Prostate gland (tissue), 2 donors: ENCODE measurements at regions not wholly inside any gene's neighbourhood (a gene's known extent, or its start where the extent isn't known, plus 50 kb on each side); places are given as distances from the start of the nearest gene placed in this dataset.
"Not testable (repeated sequence)": the region's sequence is repeated elsewhere in the genome, so short reads cannot be mapped to it uniquely, and the experiment has no call there.

Source experiments
- POLR2A ChIP-seq: fragments of 450-650 bp; IDR thresholded peaks from one replicate; pipeline ENCODE4 v1.6.1; 2016; ENCODE audit warnings: antibody characterized with exemption, mild to moderate bottlenecking
- POLR2AphosphoS5 ChIP-seq: sonication (generic); formaldehyde crosslinking; IDR thresholded peaks from one replicate; pipeline ENCODE4 v1.6.1; 2017; ENCODE audit warnings: antibody characterized with exemption
- TF ChIP-seq, protein P1 (sequence below), 4 experiments: fragments of 200-600 bp in 2 of 4; fragments of 450-650 bp in 2 of 4; sonication (generic) in 2 of 4; IDR thresholded peaks; 1 replicate in 3 of 4; 2 replicates in 1 of 4; pipeline ENCODE4 v1.5.1; 2016 to 2019; ENCODE audit warnings: antibody characterized with exemption in 4 of 4, mild to moderate bottlenecking in 2 of 4, moderate library complexity in 2 of 4

DNA sequence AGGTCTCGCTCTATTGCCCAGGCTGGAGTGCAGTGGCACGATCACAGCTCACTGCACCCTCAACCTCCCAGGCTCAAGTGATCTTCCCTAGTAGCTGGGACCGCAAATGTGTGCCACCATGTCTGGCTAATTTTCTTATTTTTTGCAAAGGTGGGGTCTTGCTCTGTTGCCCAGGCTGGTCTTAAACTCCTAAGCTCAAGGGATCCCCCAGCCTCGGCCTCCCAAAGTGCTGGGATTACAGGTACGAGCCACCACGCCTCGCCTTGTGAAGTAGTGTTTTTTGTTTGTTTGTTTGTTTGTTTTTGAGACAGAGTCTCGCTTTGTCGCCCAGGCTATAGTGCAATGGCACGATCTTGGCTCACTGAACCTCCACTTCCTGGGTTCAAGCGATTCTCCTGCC lies 125.5 kb downstream of the HAUS1 start:
- TF ChIP-seq, protein P1, sequence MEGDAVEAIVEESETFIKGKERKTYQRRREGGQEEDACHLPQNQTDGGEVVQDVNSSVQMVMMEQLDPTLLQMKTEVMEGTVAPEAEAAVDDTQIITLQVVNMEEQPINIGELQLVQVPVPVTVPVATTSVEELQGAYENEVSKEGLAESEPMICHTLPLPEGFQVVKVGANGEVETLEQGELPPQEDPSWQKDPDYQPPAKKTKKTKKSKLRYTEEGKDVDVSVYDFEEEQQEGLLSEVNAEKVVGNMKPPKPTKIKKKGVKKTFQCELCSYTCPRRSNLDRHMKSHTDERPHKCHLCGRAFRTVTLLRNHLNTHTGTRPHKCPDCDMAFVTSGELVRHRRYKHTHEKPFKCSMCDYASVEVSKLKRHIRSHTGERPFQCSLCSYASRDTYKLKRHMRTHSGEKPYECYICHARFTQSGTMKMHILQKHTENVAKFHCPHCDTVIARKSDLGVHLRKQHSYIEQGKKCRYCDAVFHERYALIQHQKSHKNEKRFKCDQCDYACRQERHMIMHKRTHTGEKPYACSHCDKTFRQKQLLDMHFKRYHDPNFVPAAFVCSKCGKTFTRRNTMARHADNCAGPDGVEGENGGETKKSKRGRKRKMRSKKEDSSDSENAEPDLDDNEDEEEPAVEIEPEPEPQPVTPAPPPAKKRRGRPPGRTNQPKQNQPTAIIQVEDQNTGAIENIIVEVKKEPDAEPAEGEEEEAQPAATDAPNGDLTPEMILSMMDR (IDR thresholded peaks at IDR 0.05): not testable (repeated sequence)
- not testable (repeated sequence) for TF ChIP-seq POLR2A, POLR2AphosphoS5
